Endothelial cell (in vitro differentiated cells): ENCODE measurements at regions not wholly inside any gene's neighbourhood (a gene's known extent, or its start where the extent isn't known, plus 50 kb on each side); places are given as distances from the start of the nearest gene placed in this dataset.

Experiments
- DNase-seq: peaks from one replicate; pipeline ENCODE4 v3.0.0; 2021; ENCODE audit warnings: low spot score
- H3K27ac Mint-ChIP-seq: one replicate; pipeline ENCODE4 v1.8.0; 2021; ENCODE audit warnings: mixed read lengths, inconsistent platforms; ENCODE audit not compliant: unreplicated experiment
- H3K27me3 Mint-ChIP-seq: one replicate; pipeline ENCODE4 v1.8.0; 2021; ENCODE audit warnings: mild to moderate bottlenecking, moderate library complexity, mixed read lengths, inconsistent platforms; ENCODE audit not compliant: unreplicated experiment
- H3K36me3 Mint-ChIP-seq: one replicate; pipeline ENCODE4 v1.8.0; 2021; ENCODE audit warnings: mild to moderate bottlenecking, low read depth, mixed read lengths, inconsistent platforms; ENCODE audit not compliant: unreplicated experiment
- H3K4me1 Mint-ChIP-seq: one replicate; pipeline ENCODE4 v1.8.0; 2021; ENCODE audit warnings: mild to moderate bottlenecking, mixed read lengths, inconsistent platforms; ENCODE audit not compliant: unreplicated experiment
- H3K4me3 Mint-ChIP-seq: one replicate; pipeline ENCODE4 v1.8.0; 2021; ENCODE audit warnings: mild to moderate bottlenecking, mixed read lengths, inconsistent platforms; ENCODE audit not compliant: unreplicated experiment
- H3K9me3 Mint-ChIP-seq: one replicate; pipeline ENCODE4 v1.8.0; 2021; ENCODE audit warnings: mixed read lengths, inconsistent platforms; ENCODE audit not compliant: unreplicated experiment
- TF ChIP-seq, protein P1 (sequence below): fragments of 200-600 bp; sonication (generic); IDR thresholded peaks from one replicate; pipeline ENCODE4 v1.5.0; 2021; ENCODE audit warnings: antibody characterized with exemption; ENCODE audit not compliant: unreplicated experiment

GRCh38 chr4:62263454-62263853, 1063.3 kb downstream of the ADGRL3 start:
- no peaks in the 10 kb centered on the region for H3K36me3 Mint-ChIP-seq
- TF ChIP-seq, protein P1, sequence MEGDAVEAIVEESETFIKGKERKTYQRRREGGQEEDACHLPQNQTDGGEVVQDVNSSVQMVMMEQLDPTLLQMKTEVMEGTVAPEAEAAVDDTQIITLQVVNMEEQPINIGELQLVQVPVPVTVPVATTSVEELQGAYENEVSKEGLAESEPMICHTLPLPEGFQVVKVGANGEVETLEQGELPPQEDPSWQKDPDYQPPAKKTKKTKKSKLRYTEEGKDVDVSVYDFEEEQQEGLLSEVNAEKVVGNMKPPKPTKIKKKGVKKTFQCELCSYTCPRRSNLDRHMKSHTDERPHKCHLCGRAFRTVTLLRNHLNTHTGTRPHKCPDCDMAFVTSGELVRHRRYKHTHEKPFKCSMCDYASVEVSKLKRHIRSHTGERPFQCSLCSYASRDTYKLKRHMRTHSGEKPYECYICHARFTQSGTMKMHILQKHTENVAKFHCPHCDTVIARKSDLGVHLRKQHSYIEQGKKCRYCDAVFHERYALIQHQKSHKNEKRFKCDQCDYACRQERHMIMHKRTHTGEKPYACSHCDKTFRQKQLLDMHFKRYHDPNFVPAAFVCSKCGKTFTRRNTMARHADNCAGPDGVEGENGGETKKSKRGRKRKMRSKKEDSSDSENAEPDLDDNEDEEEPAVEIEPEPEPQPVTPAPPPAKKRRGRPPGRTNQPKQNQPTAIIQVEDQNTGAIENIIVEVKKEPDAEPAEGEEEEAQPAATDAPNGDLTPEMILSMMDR, result no peak
- H3K4me1 Mint-ChIP-seq, result no peaks in the 10 kb centered on the region
- H3K27me3 Mint-ChIP-seq, result no peaks in the 10 kb centered on the region
- H3K4me3 Mint-ChIP-seq, result no peak overlapping the region
- DNase-seq, result no peak
- H3K27ac Mint-ChIP-seq, result no peak overlapping the region
- H3K9me3 Mint-ChIP-seq, result no peaks in the 10 kb centered on the region

- H3K9me3 Mint-ChIP-seq, result no peaks in the 10 kb centered on the region
- no peaks in the 10 kb centered on the region for H3K4me1 Mint-ChIP-seq
- no peak overlapping the region for H3K27ac Mint-ChIP-seq
- H3K36me3 Mint-ChIP-seq, result no peaks in the 10 kb centered on the region
- TF ChIP-seq, protein P1, result no peak
- no peak for DNase-seq
- no peaks in the 10 kb centered on the region for H3K27me3 Mint-ChIP-seq
- no peak overlapping the region for H3K4me3 Mint-ChIP-seq
Measured at GRCh38 chr4:62262676-62263075, 1062.5 kb downstream of the ADGRL3 start.

- no peak for DNase-seq
- no peaks in the 10 kb centered on the region for H3K36me3 Mint-ChIP-seq
- TF ChIP-seq, protein P1, result no peak
- H3K9me3 Mint-ChIP-seq, result no peaks in the 10 kb centered on the region
- no peak overlapping the region for H3K4me3 Mint-ChIP-seq
- no peaks in the 10 kb centered on the region for H3K27me3 Mint-ChIP-seq
- H3K27ac Mint-ChIP-seq, result no peak overlapping the region
- H3K4me1 Mint-ChIP-seq, result no peaks in the 10 kb centered on the region
Measured at GRCh38 chr4:62260254-62260653, 1060.1 kb downstream of the ADGRL3 start.

- Mint-ChIP-seq H3K9me3 (no peaks in the 10 kb centered on the region), H3K4me1 (no peaks in the 10 kb centered on the region), H3K36me3 (no peaks in the 10 kb centered on the region), H3K27me3 (no peaks in the 10 kb centered on the region), H3K27ac (no peak overlapping the region), H3K4me3 (no peak overlapping the region)
- TF ChIP-seq, protein P1, result no peak
- DNase-seq, result no peak
Measured at GRCh38 chr4:62256479-62256878, 1056.4 kb downstream of the ADGRL3 start.

GRCh38 chr4:62252728-62253127, 1052.6 kb downstream of the ADGRL3 start:
- H3K4me3 Mint-ChIP-seq, result no peak overlapping the region
- no peaks in the 10 kb centered on the region for H3K36me3 Mint-ChIP-seq
- no peak for DNase-seq
- no peaks in the 10 kb centered on the region for H3K27me3 Mint-ChIP-seq
- TF ChIP-seq, protein P1, result no peak
- no peak overlapping the region for H3K27ac Mint-ChIP-seq
- no peaks in the 10 kb centered on the region for H3K4me1 Mint-ChIP-seq
- no peaks in the 10 kb centered on the region for H3K9me3 Mint-ChIP-seq
